A673 (cell line): ENCODE measurements at regions not wholly inside any gene's neighbourhood (a gene's known extent, or its start where the extent isn't known, plus 50 kb on each side); places are given as distances from the start of the nearest gene placed in this dataset.

Experiments
- CTCF ChIP-seq: fragments of 300-800, 200-600 bp; sonication (generic); conservative IDR thresholded peaks from 2 replicates; pipeline ENCODE4 v1.5.1; 2017; ENCODE audit warnings: low read depth, mild to moderate bottlenecking, antibody characterized with exemption, low read length, moderate library complexity, mixed read lengths
- EZH2 ChIP-seq: fragments of 200-600 bp; sonication (generic); IDR thresholded peaks from 2 replicates; pipeline ENCODE4 v1.6.1; 2017; ENCODE audit warnings: borderline replicate concordance, low read depth, mild to moderate bottlenecking, mixed read lengths, antibody characterized with exemption, low read length; ENCODE audit not compliant: poor library complexity, severe bottlenecking

- TF ChIP-seq CTCF = no peak
- no peak for TF ChIP-seq EZH2
Measured at GRCh38 chr6:74720923-74721322, 484.9 kb downstream of the COL12A1 start.
